K562 (cell line): ENCODE measurements at regions not wholly inside any gene's neighbourhood (a gene's known extent, or its start where the extent isn't known, plus 50 kb on each side); places are given as distances from the start of the nearest gene placed in this dataset.

ENCODE experiments used
- ATAC-seq: fragments of 200-7000 bp; cut with Tn5 transposase; 3 replicates; pipeline ENCODE4 v1.9.1; 2020; ENCODE audit warnings: moderate library complexity
- BruUV-seq: library from RNA; stranded (reverse); fragments of 400-500 nt; replicated peaks from 2 replicates; lab custom pipeline; 2021; lab: Mats Ljungman, UMichigan
- CTCF ChIA-PET: fragments of 300-600 bp; formaldehyde crosslinking; extraction: SDS; loops from one replicate; lab custom pipeline; 2021; ENCODE audit warnings: low intra/inter-chr PET ratio; lab: Yijun Ruan, JAX
- POLR2A ChIA-PET: fragments of 300-600, 350-650 bp; sonication (Branson Sonifier 250); formaldehyde crosslinking; extraction: SDS; loops from one replicate; lab custom pipeline; 2021; ENCODE audit warnings: antibody characterized with exemption, inconsistent platforms; lab: Yijun Ruan, JAX
- DNase-seq, 4 experiments: peaks; one replicate each; pipeline versions ENCODE4 v3.0.0 to v3.0.0-alpha.2; 2011 to 2018; ENCODE audit warnings: low spot score in 3 of 4, mixed read lengths in 3 of 4; ENCODE audit errors: extremely low read depth in 1 of 4
- FAIRE-seq: peaks from 2 replicates; lab custom pipeline; 2011; peaks lifted over from hg19 to GRCh38; lab: Jason Lieb, UNC
- H2AFZ ChIP-seq: 2 replicates; pipeline ENCODE4 v1.6.0; 2011; ENCODE audit warnings: low read depth, low read length, control low read depth, inconsistent platforms
- H3K27ac ChIP-seq: fragments of 200-600 bp; 3 replicates; pipeline ENCODE4 v1.8.0; 2011; ENCODE audit warnings: low read depth, mild to moderate bottlenecking, control low read depth, inconsistent platforms, low read length, moderate library complexity, mixed read lengths; ENCODE audit errors: extremely low read depth
- H3K27me3 ChIP-seq, 2 experiments: fragments of 300-600 bp in 1 of 2; 2 replicates in 1 of 2; 3 replicates in 1 of 2; pipeline versions ENCODE4 v1.6.0 to v1.8.0; 2011; ENCODE audit warnings: inconsistent platforms in 2 of 2, low read length in 2 of 2, mild to moderate bottlenecking in 1 of 2, mixed read lengths in 1 of 2, moderate library complexity in 1 of 2; ENCODE audit not compliant: control insufficient read depth in 2 of 2, insufficient read depth in 2 of 2
- H3K36me3 ChIP-seq: fragments of 300-600 bp; 3 replicates; pipeline ENCODE4 v1.8.0; 2011; ENCODE audit warnings: mild to moderate bottlenecking, low read length, inconsistent platforms; ENCODE audit not compliant: control insufficient read depth, insufficient read depth
- H3K4me1 ChIP-seq, 2 experiments: fragments of 200-600 bp in 1 of 2; replicated peaks in 1 of 2; 2 replicates in 1 of 2; 3 replicates in 1 of 2; pipeline versions ENCODE4 v1.5.1 to v1.8.0; 2011; ENCODE audit warnings: inconsistent platforms in 2 of 2, low read length in 2 of 2, mild to moderate bottlenecking in 1 of 2, mixed read lengths in 1 of 2, moderate library complexity in 1 of 2; ENCODE audit not compliant: control insufficient read depth in 2 of 2, insufficient read depth in 2 of 2
- H3K4me2 ChIP-seq: 2 replicates; pipeline ENCODE4 v1.6.1; 2011; ENCODE audit warnings: low read length, control low read depth, inconsistent platforms, mixed read lengths; ENCODE audit not compliant: insufficient read depth
- H3K4me3 ChIP-seq: fragments of 200-600 bp; sonication (generic), shearing (Covaris generic); 2 replicates; pipeline ENCODE4 v1.5.1; 2016; ENCODE audit warnings: control low read depth, inconsistent platforms
- H3K79me2 ChIP-seq: fragments of 200-600 bp; 3 replicates; pipeline ENCODE4 v1.8.0; 2011; ENCODE audit warnings: low read length, inconsistent platforms; ENCODE audit not compliant: control insufficient read depth, insufficient read depth
- H3K9ac ChIP-seq, 2 experiments: 2 replicates each; pipeline versions ENCODE4 v1.6.0 to v1.6.1; 2011; ENCODE audit warnings: low read depth in 2 of 2, low read length in 2 of 2, control low read depth in 1 of 2, inconsistent platforms in 1 of 2, mild to moderate bottlenecking in 1 of 2, mixed read lengths in 1 of 2; ENCODE audit not compliant: insufficient read depth in 1 of 2
- H3K9me1 ChIP-seq: one replicate; pipeline ENCODE4 v1.6.0; 2011; ENCODE audit warnings: inconsistent platforms, mild to moderate bottlenecking, low read length, moderate library complexity; ENCODE audit not compliant: control insufficient read depth, insufficient read depth
- H3K9me3 ChIP-seq: replicated peaks from 2 replicates; pipeline ENCODE4 v1.5.1; 2011; ENCODE audit warnings: low read depth, low read length, inconsistent platforms; ENCODE audit not compliant: control insufficient read depth, insufficient read depth
- H4K20me1 ChIP-seq: replicated peaks from 2 replicates; pipeline ENCODE4 v1.6.1; 2011; ENCODE audit warnings: low read length, inconsistent platforms, mixed read lengths; ENCODE audit not compliant: control insufficient read depth, insufficient read depth
- CHD2 ChIP-seq: IDR thresholded peaks from 2 replicates; pipeline ENCODE4 v1.6.1; 2011; ENCODE audit warnings: low read depth, low read length
- E2F6 ChIP-seq, 2 experiments: IDR thresholded peaks; 2 replicates each; pipeline ENCODE4 v1.6.1; 2011; ENCODE audit warnings: borderline replicate concordance in 1 of 2, control low read depth in 1 of 2, low read depth in 1 of 2, low read length in 1 of 2, mild to moderate bottlenecking in 1 of 2, mixed read lengths in 1 of 2, moderate library complexity in 1 of 2; ENCODE audit not compliant: insufficient read depth in 1 of 2, insufficient read length in 1 of 2, poor library complexity in 1 of 2, severe bottlenecking in 1 of 2; ENCODE audit errors: extremely low read depth in 1 of 2
- EP300 ChIP-seq: IDR thresholded peaks from 2 replicates; pipeline ENCODE4 v1.6.1; 2012; ENCODE audit warnings: low read length, improper control_type of control experiment
- MAX ChIP-seq: sonication (generic); formaldehyde crosslinking; IDR thresholded peaks from 2 replicates; pipeline ENCODE4 v1.9.0; 2022; ENCODE audit warnings: mild to moderate bottlenecking, missing genetic modification reagents
- MIER1 ChIP-seq: fragments of 450-650 bp; IDR thresholded peaks from 2 replicates; pipeline ENCODE4 v1.6.1; 2016; ENCODE audit warnings: antibody characterized with exemption, mild to moderate bottlenecking, low read depth
- NFYB ChIP-seq: IDR thresholded peaks from 2 replicates; pipeline ENCODE4 v1.6.1; 2011; ENCODE audit warnings: mild to moderate bottlenecking, moderate library complexity; ENCODE audit not compliant: insufficient read length; ENCODE audit errors: extremely low read depth
- NR1H2 ChIP-seq: sonication (generic); formaldehyde crosslinking; IDR thresholded peaks from 2 replicates; pipeline ENCODE4 v1.4.0; 2020; ENCODE audit warnings: mild to moderate bottlenecking, missing genetic modification reagents
- NR2C2 ChIP-seq, 2 experiments: fragments of 200-800 bp in 1 of 2; sonication (Bioruptor generic) in 1 of 2; sonication (generic) in 1 of 2; formaldehyde crosslinking in 1 of 2; IDR thresholded peaks; 2 replicates each; pipeline versions ENCODE4 v1.6.1 to v1.8.0; 2016 to 2022; ENCODE audit warnings: mild to moderate bottlenecking in 1 of 2, missing compliant biosample characterization in 1 of 2, missing genetic modification characterization in 1 of 2, missing genetic modification reagents in 1 of 2
- RUNX1 ChIP-seq: sonication (generic); IDR thresholded peaks from 2 replicates; pipeline ENCODE4 v1.6.1; 2016; ENCODE audit warnings: antibody characterized with exemption, low read depth
- SMARCB1 ChIP-seq: IDR thresholded peaks from 2 replicates; pipeline ENCODE4 v1.6.1; 2011; ENCODE audit warnings: improper control_type of control experiment, low read depth; ENCODE audit not compliant: insufficient read length
- SMARCC2 ChIP-seq: fragments of 450-650 bp; IDR thresholded peaks from 2 replicates; pipeline ENCODE4 v1.6.1; 2017; ENCODE audit warnings: antibody characterized with exemption, moderate library complexity, mild to moderate bottlenecking, low read depth
- SP2 ChIP-seq: IDR thresholded peaks from 2 replicates; pipeline ENCODE4 v1.6.1; 2011; ENCODE audit warnings: mild to moderate bottlenecking, low read depth, low read length, moderate library complexity; ENCODE audit not compliant: poor library complexity, severe bottlenecking; ENCODE audit errors: extremely low read depth
- SRSF1 ChIP-seq: fragments of 200-400 bp; formaldehyde crosslinking; IDR thresholded peaks from 2 replicates; pipeline ENCODE4 v1.6.1; 2017; ENCODE audit warnings: mild to moderate bottlenecking, low read depth, low read length, moderate library complexity
- STAT5A ChIP-seq: IDR thresholded peaks from 2 replicates; pipeline ENCODE4 v1.6.1; 2012; ENCODE audit warnings: low read length, inconsistent platforms, borderline replicate concordance
- TAF1 ChIP-seq: IDR thresholded peaks from 2 replicates; pipeline ENCODE4 v1.6.1; 2011; ENCODE audit warnings: mild to moderate bottlenecking, low read length, moderate library complexity; ENCODE audit not compliant: insufficient read depth, control insufficient read depth, severe bottlenecking; ENCODE audit errors: extremely low read depth
- TCF7 ChIP-seq: sonication (generic); IDR thresholded peaks from 2 replicates; pipeline ENCODE4 v1.6.1; 2016; ENCODE audit warnings: antibody characterized with exemption, borderline replicate concordance
- ZFX ChIP-seq: sonication (generic); formaldehyde crosslinking; IDR thresholded peaks from 2 replicates; pipeline ENCODE4 v1.8.0; 2022; ENCODE audit warnings: mild to moderate bottlenecking, missing genetic modification reagents, moderate library complexity
- ZNF76 ChIP-seq: fragments of 250-450 bp; sonication (Bioruptor Pico); IDR thresholded peaks from 2 replicates; pipeline ENCODE4 v1.4.0; 2020; ENCODE audit warnings: mild to moderate bottlenecking, moderate library complexity, borderline replicate concordance
- ZNF780A ChIP-seq: fragments of 250-450 bp; sonication (Bioruptor Pico); IDR thresholded peaks from 2 replicates; pipeline ENCODE4 v1.5.0; 2021; ENCODE audit warnings: mild to moderate bottlenecking
- WGBS: fragments of 100-300 bp; shearing (Covaris generic); methylation state at CpG from one replicate; pipeline ENCODE4 v1.1.6; 2016; ENCODE audit warnings: low coverage, mixed read lengths; ENCODE audit not compliant: insufficient coverage; ENCODE audit errors: missing lambda C conversion rate; 5-methylcytosine and 5-hydroxymethylcytosine counted together
- in situ Hi-C: fragments of 300-500 bp; cut with MboI; formaldehyde crosslinking; loops from 4 replicates; pipeline ENCODE4 v1.15.0; 2018; ENCODE audit warnings: inconsistent platforms, mixed read lengths
- intact Hi-C: fragments of 100-400 bp; cut with micrococcal nuclease; formaldehyde crosslinking; loops from 2 replicates; pipeline ENCODE4 v1.14.2; 2022

- Histone ChIP-seq H3K27me3 (no peaks in the 10 kb centered on the region), H3K79me2 (no peaks in the 10 kb centered on the region), H2AFZ (no peak overlapping the region), H3K4me1 (no peaks in the 10 kb centered on the region), H3K9me3 (no peaks in the 10 kb centered on the region), H3K9ac (no peak overlapping the region), H3K9me1 (no peaks in the 10 kb centered on the region), H3K27ac (no peak overlapping the region), H3K36me3 (no peaks in the 10 kb centered on the region), H3K4me2 (no peak overlapping the region), H4K20me1 (no peaks in the 10 kb centered on the region), H3K4me3 (no peak overlapping the region)
- ChIA-PET POLR2A (no interaction called here), CTCF (no interaction called here)
- TF ChIP-seq TAF1 (no peak), E2F6 (IDR thresholded peaks at IDR 0.05; ENCODE audit: borderline replicate concordance in 1 of 2, extremely low read depth in 1 of 2, insufficient read depth in 1 of 2, insufficient read length in 1 of 2, low read depth in 1 of 2, low read length in 1 of 2, poor library complexity in 1 of 2, severe bottlenecking in 1 of 2) (no peak), ZNF76 (CRISPR knock-in tag) (no peak), MAX (no peak), NR2C2 (CRISPR knock-in tag; IDR thresholded peaks at IDR 0.05) (no peak), NR2C2 (tag; IDR thresholded peaks at IDR 0.05) (no peak), CHD2 (no peak), MIER1 (no peak), STAT5A (no peak), ZFX (CRISPR knock-in tag) (no peak), SMARCC2 (no peak), SMARCB1 (no peak), RUNX1 (no peak), NFYB (no peak), NR1H2 (CRISPR knock-in tag) (no peak), ZNF780A (no peak), EP300 (no peak), SRSF1 (no peak), SP2 (no peak), TCF7 (no peak)
- DNase-seq: no peak
- no peak for FAIRE-seq
- no peak for ATAC-seq
- no TSS peak for BruUV-seq
- intact Hi-C loops (no loop called here), in situ Hi-C loops (no loop called here)
- 4% methylated on average over 4 of the region's 4 CpGs for WGBS
Observed at GRCh38 chr12:58809064-58809607, 111.2 kb downstream of the LRIG3 start.
